Fibroblast of lung (primary cell): ENCODE measurements at regions not wholly inside any gene's neighbourhood (a gene's known extent, or its start where the extent isn't known, plus 50 kb on each side); places are given as distances from the start of the nearest gene placed in this dataset.

Experiments used
- EZH2 ChIP-seq: IDR thresholded peaks from 2 replicates; pipeline ENCODE4 v1.5.1; 2012; ENCODE audit warnings: low read length, control low read depth, mild to moderate bottlenecking; ENCODE audit errors: missing control alignments
- TF ChIP-seq, protein P1 (sequence below), 2 donors: IDR thresholded peaks in 1 of 2; conservative IDR thresholded peaks in 1 of 2; 1 replicate in 1 of 2; 2 replicates in 1 of 2; pipeline ENCODE4 v1.5.1; 2011 to 2012; ENCODE audit warnings: low read length in 2 of 2, control low read depth in 1 of 2, inconsistent platforms in 1 of 2, low read depth in 1 of 2, mild to moderate bottlenecking in 1 of 2

DNA sequence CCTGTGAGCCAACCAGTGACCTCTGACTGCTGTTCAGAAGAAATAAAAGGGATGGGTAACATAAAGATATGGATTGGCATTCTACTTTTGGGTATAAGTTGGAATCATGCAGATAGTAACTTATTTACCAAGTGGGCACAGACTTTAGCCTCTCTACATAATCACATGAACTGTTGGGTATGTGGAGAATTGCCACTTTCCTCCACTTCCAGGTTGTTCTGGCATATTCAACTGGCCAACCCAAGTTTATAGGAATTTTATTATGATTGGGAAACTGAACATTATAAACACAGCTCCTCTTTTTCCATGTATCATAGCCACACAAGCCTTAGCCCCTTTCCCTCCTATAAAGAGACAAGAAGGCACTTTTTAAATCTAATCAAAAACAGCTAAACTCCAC is 179.3 kb downstream of the RNF152 start:
- TF ChIP-seq, protein P1, sequence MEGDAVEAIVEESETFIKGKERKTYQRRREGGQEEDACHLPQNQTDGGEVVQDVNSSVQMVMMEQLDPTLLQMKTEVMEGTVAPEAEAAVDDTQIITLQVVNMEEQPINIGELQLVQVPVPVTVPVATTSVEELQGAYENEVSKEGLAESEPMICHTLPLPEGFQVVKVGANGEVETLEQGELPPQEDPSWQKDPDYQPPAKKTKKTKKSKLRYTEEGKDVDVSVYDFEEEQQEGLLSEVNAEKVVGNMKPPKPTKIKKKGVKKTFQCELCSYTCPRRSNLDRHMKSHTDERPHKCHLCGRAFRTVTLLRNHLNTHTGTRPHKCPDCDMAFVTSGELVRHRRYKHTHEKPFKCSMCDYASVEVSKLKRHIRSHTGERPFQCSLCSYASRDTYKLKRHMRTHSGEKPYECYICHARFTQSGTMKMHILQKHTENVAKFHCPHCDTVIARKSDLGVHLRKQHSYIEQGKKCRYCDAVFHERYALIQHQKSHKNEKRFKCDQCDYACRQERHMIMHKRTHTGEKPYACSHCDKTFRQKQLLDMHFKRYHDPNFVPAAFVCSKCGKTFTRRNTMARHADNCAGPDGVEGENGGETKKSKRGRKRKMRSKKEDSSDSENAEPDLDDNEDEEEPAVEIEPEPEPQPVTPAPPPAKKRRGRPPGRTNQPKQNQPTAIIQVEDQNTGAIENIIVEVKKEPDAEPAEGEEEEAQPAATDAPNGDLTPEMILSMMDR (conservative IDR thresholded peaks at IDR 0.05 in 1 of 2, IDR thresholded peaks at IDR 0.05 in 1 of 2; ENCODE audit: low read depth in 1 of 2, low read length in 2 of 2), result no peak
- no peak for TF ChIP-seq EZH2
